ENCODE measurements at regions not wholly inside any gene's neighbourhood (a gene's known extent, or its start where the extent isn't known, plus 50 kb on each side); places are given as distances from the start of the nearest gene placed in this dataset.

- TF ChIP-seq CTCF (optimal IDR thresholded peaks at IDR 0.05 in 1 of 3, IDR thresholded peaks at IDR 0.05 in 1 of 3, conservative IDR thresholded peaks at IDR 0.05 in 1 of 3; ENCODE audit: extremely low read depth in 1 of 3, insufficient read depth in 2 of 3, low read length in 3 of 3) (no peak), EZH2 (IDR thresholded peaks at IDR 0.05; ENCODE audit: low read length) (no peak)
- Histone ChIP-seq H3K4me3 (ENCODE audit: control insufficient read depth in 2 of 3, extremely low read depth in 1 of 3, insufficient read depth in 2 of 3, low read depth in 1 of 3, low read length in 3 of 3) (no peak overlapping the region), H3K9ac (ENCODE audit: control insufficient read depth, extremely low read depth, insufficient read depth, low read length) (no peak overlapping the region), H4K20me1 (ENCODE audit: control insufficient read depth, extremely low read depth, insufficient read depth, low read length) (no peaks in the 10 kb centered on the region), H3K4me2 (ENCODE audit: control insufficient read depth, extremely low read depth, insufficient read depth, low read depth, low read length) (no peak overlapping the region), H3K9me1 (ENCODE audit: control insufficient read depth, extremely low read depth, insufficient read depth, low read length) (no peaks in the 10 kb centered on the region), H3K4me1 (ENCODE audit: control insufficient read depth, extremely low read depth, insufficient read depth, low read length) (peaks cover 23% of the 10 kb centered on the region), H3K36me3 (ENCODE audit: control insufficient read depth in 2 of 2, extremely low read depth in 1 of 2, insufficient read depth in 2 of 2, low read length in 2 of 2) (no peaks in the 10 kb centered on the region), H2AFZ (ENCODE audit: control insufficient read depth, low read length) (no peak overlapping the region), H3K9me3 (ENCODE audit: control insufficient read depth, low read depth, low read length) (no peaks in the 10 kb centered on the region), H3K27ac (ENCODE audit: control insufficient read depth, insufficient read depth, low read length) (no peak overlapping the region), H3K27me3 (ENCODE audit: control insufficient read depth, extremely low read depth, insufficient read depth, low read length) (no peaks in the 10 kb centered on the region), H3K79me2 (ENCODE audit: control insufficient read depth, insufficient read depth, low read length) (no peaks in the 10 kb centered on the region)
- DNase-seq (ENCODE audit: low read depth, low spot score): no peak
- FAIRE-seq: no peak
- dilution Hi-C loops (cut with MboI; ENCODE audit: extremely low pct_ligation_motif_present, low sequenced_read_pairs): no loop called here
Measured at GRCh38 chr3:43862470-43862869, 171.7 kb downstream of the ABHD5 start.

GRCh38 chr3:43862992-43863805, 172.5 kb downstream of the ABHD5 start:
- no peaks in the 10 kb centered on the region for H3K27me3 ChIP-seq (ENCODE audit: control insufficient read depth, extremely low read depth, insufficient read depth, low read length)
- no peak overlapping the region for H3K27ac ChIP-seq (ENCODE audit: control insufficient read depth, insufficient read depth, low read length)
- no peaks in the 10 kb centered on the region for H4K20me1 ChIP-seq (ENCODE audit: control insufficient read depth, extremely low read depth, insufficient read depth, low read length)
- DNase-seq (ENCODE audit: low read depth, low spot score) (no peak), FAIRE-seq (no peak)
- no peak overlapping the region for H3K9ac ChIP-seq (ENCODE audit: control insufficient read depth, extremely low read depth, insufficient read depth, low read length)
- no peaks in the 10 kb centered on the region for H3K79me2 ChIP-seq (ENCODE audit: control insufficient read depth, insufficient read depth, low read length)
- no peaks in the 10 kb centered on the region for H3K36me3 ChIP-seq (ENCODE audit: control insufficient read depth in 2 of 2, extremely low read depth in 1 of 2, insufficient read depth in 2 of 2, low read length in 2 of 2)
- dilution Hi-C loops (cut with MboI; ENCODE audit: extremely low pct_ligation_motif_present, low sequenced_read_pairs): no loop called here
- no peaks in the 10 kb centered on the region for H3K9me1 ChIP-seq (ENCODE audit: control insufficient read depth, extremely low read depth, insufficient read depth, low read length)
- H3K9me3 ChIP-seq (ENCODE audit: control insufficient read depth, low read depth, low read length): no peaks in the 10 kb centered on the region
- H3K4me3 ChIP-seq (ENCODE audit: control insufficient read depth in 2 of 3, extremely low read depth in 1 of 3, insufficient read depth in 2 of 3, low read depth in 1 of 3, low read length in 3 of 3): no peak overlapping the region
- H3K4me1 ChIP-seq (ENCODE audit: control insufficient read depth, extremely low read depth, insufficient read depth, low read length): peaks cover 23% of the 10 kb centered on the region
- TF ChIP-seq EZH2 (IDR thresholded peaks at IDR 0.05; ENCODE audit: low read length): no peak
- TF ChIP-seq CTCF (optimal IDR thresholded peaks at IDR 0.05 in 1 of 3, IDR thresholded peaks at IDR 0.05 in 1 of 3, conservative IDR thresholded peaks at IDR 0.05 in 1 of 3; ENCODE audit: extremely low read depth in 1 of 3, insufficient read depth in 2 of 3, low read length in 3 of 3): no peak
- H2AFZ ChIP-seq (ENCODE audit: control insufficient read depth, low read length): no peak overlapping the region
- no peak overlapping the region for H3K4me2 ChIP-seq (ENCODE audit: control insufficient read depth, extremely low read depth, insufficient read depth, low read depth, low read length)

All from keratinocyte (primary cell).